Natural killer cell (primary cell): ENCODE measurements at regions not wholly inside any gene's neighbourhood (a gene's known extent, or its start where the extent isn't known, plus 50 kb on each side); places are given as distances from the start of the nearest gene placed in this dataset.
A peak's percentile ranks its signal among the peaks of the same experiment; 100 is the strongest.

Experiments
- ATAC-seq, 3 donors: fragments of 150-1000 bp in 2 of 3; fragments of 200-7000 bp in 1 of 3; cut with Tn5 transposase; 1 replicate in 1 of 3; 2 replicates in 2 of 3; pipeline ENCODE4 v1.10.0; 2021; ENCODE audit warnings: mild to moderate bottlenecking in 2 of 3, moderate library complexity in 2 of 3
- DNase-seq, 2 donors: peaks; one replicate each; pipeline versions ENCODE4 v3.0.0 to v3.0.0-alpha.2; 2013 to 2021; ENCODE audit warnings: mixed read lengths in 1 of 2
- H3K27ac ChIP-seq: one replicate; pipeline ENCODE4 v1.5.1; 2013; ENCODE audit warnings: mild to moderate bottlenecking, low read length
- H3K27me3 ChIP-seq: one replicate; pipeline ENCODE4 v1.6.1; 2013; ENCODE audit warnings: low read length; ENCODE audit not compliant: control insufficient read depth, insufficient read depth
- H3K36me3 ChIP-seq: one replicate; pipeline ENCODE4 v1.6.1; 2013; ENCODE audit warnings: low read length; ENCODE audit not compliant: control insufficient read depth, insufficient read depth
- H3K4me1 ChIP-seq: one replicate; pipeline ENCODE4 v1.6.1; 2013; ENCODE audit warnings: low read length; ENCODE audit not compliant: control insufficient read depth, insufficient read depth
- H3K4me3 ChIP-seq: one replicate; pipeline ENCODE4 v1.5.1; 2013; ENCODE audit warnings: low read length
- H3K9me3 ChIP-seq: one replicate; pipeline ENCODE4 v1.6.1; 2013; ENCODE audit warnings: low read length; ENCODE audit not compliant: control insufficient read depth, insufficient read depth
- H3K27ac Mint-ChIP-seq, 2 donors: one replicate each; pipeline ENCODE4 v1.8.0; 2022; ENCODE audit warnings: mild to moderate bottlenecking in 2 of 2, mixed read lengths in 2 of 2, moderate library complexity in 1 of 2
- H3K27me3 Mint-ChIP-seq, 2 donors: one replicate each; pipeline ENCODE4 v1.8.0; 2022; ENCODE audit warnings: low read depth in 2 of 2, mixed read lengths in 2 of 2
- H3K36me3 Mint-ChIP-seq: one replicate; pipeline ENCODE4 v1.8.0; 2022; ENCODE audit warnings: mixed read lengths
- H3K4me1 Mint-ChIP-seq, 2 donors: one replicate each; pipeline ENCODE4 v1.8.0; 2022; ENCODE audit warnings: mixed read lengths in 2 of 2
- H3K4me3 Mint-ChIP-seq: one replicate; pipeline ENCODE4 v1.8.0; 2022; ENCODE audit warnings: mild to moderate bottlenecking, moderate library complexity, mixed read lengths
- H3K9me3 Mint-ChIP-seq, 2 donors: one replicate each; pipeline ENCODE4 v1.8.0; 2022; ENCODE audit warnings: mixed read lengths in 2 of 2
- CTCF ChIP-seq: fragments of 200-600 bp; IDR thresholded peaks from one replicate; pipeline ENCODE4 v1.8.0; 2022; ENCODE audit warnings: antibody characterized with exemption
- WGBS: methylation state at CpG from one replicate; pipeline ENCODE4 v1.1.7; 2013; ENCODE audit warnings: missing lambda C conversion rate; ENCODE audit not compliant: insufficient coverage; 5-methylcytosine and 5-hydroxymethylcytosine counted together
- intact Hi-C: fragments of 100-400 bp; cut with micrococcal nuclease; formaldehyde crosslinking; loops from one replicate; pipeline ENCODE4 v1.14.2; 2022

GRCh38 chr18:22276334-22276713 is 106.9 kb downstream of the GATA6 start:
- H3K4me1 Mint-ChIP-seq, result peaks cover under 1 to 13% of the 10 kb centered on the region in 2 donors
- Histone ChIP-seq H3K36me3 (no peaks in the 10 kb centered on the region), H3K9me3 (no peaks in the 10 kb centered on the region), H3K27me3 (no peaks in the 10 kb centered on the region), H3K4me3 (no peak overlapping the region), H3K4me1 (no peaks in the 10 kb centered on the region), H3K27ac (no peak overlapping the region)
- H3K27me3 Mint-ChIP-seq, result peaks cover 9 to 34% of the 10 kb centered on the region in 2 donors
- DNase-seq (no peak), ATAC-seq (no peak)
- intact Hi-C loops, result no loop called here
- WGBS, result 93% methylated on average over 7 of the region's 7 CpGs
- no peaks in the 10 kb centered on the region for H3K36me3 Mint-ChIP-seq
- no peaks in the 10 kb centered on the region for H3K9me3 Mint-ChIP-seq
- peak overlapping the region in 1 of 2 donors; percentile 17 for H3K27ac Mint-ChIP-seq
- H3K4me3 Mint-ChIP-seq, result no peak overlapping the region
- TF ChIP-seq CTCF, result no peak

GRCh38 chr18:22275706-22276333 is 106.4 kb downstream of the GATA6 start:
- H3K4me1 Mint-ChIP-seq, result peaks cover 0 to 12% of the 10 kb centered on the region in 2 donors
- no peaks in the 10 kb centered on the region for H3K36me3 Mint-ChIP-seq
- Histone ChIP-seq H3K4me3 (no peak overlapping the region), H3K27me3 (no peaks in the 10 kb centered on the region), H3K27ac (no peak overlapping the region), H3K9me3 (no peaks in the 10 kb centered on the region), H3K4me1 (no peaks in the 10 kb centered on the region), H3K36me3 (no peaks in the 10 kb centered on the region)
- 84% methylated on average over 9 of the region's 11 CpGs for WGBS
- peaks cover 11 to 38% of the 10 kb centered on the region in 2 donors for H3K27me3 Mint-ChIP-seq
- DNase-seq, result no peak
- intact Hi-C loops, result no loop called here
- H3K27ac Mint-ChIP-seq, result peak overlapping the region in 1 of 2 donors; percentile 17
- TF ChIP-seq CTCF, result no peak
- no peaks in the 10 kb centered on the region for H3K9me3 Mint-ChIP-seq
- H3K4me3 Mint-ChIP-seq, result no peak overlapping the region
- ATAC-seq, result no peak

DNA sequence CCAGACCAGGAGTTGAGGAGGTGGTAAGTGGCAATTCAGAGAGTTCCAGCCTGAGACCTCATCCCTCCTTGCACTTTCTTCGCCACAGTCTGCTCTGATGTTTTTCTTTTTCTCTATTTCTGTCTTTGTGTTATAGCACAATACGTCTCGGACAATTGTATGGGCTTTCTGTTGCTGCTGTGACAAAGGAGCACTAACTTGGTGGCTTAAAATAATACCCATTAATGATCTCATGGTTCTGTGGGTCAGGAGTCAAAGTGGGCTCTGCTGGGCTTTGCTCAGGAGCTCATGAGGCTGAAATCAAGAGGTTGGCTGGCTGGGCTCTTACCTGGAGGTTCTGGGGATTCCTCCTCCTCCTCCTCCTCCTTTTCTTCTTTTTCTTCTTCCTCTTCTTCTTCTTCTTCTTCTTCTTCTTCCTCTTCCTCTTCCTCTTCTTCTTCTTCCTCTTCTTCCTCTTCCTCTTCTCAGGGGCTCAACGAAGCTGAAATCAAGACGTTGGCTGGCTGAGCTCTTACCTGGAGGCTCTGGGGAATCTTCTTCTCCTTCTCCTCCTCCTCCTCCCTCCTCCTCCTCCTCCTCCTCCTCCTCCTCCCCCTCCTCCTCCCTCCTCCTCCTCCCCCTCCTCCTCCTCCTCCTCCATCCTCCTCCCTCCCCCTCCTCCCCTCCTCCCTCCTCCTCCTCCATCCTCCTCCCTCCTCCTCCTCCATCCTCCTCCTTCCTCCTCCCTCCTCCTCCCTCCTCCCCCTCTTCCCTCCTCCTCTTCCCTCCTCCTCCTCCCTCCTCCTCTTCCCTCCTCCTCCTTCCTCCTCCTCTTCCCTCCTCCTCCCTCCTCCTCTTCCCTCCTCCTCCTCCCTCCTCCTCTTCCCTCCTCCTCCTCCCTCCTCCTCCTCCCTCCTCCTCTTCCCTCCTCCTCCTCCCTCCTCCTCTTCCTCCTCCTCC is 104.0 kb downstream of the GATA6 start:
- ATAC-seq (no peak), DNase-seq (no peak)
- Mint-ChIP-seq H3K4me1 (peaks cover 0 to 5% of the 10 kb centered on the region in 2 donors), H3K4me3 (no peak overlapping the region), H3K36me3 (peaks cover 7% of the 10 kb centered on the region), H3K27me3 (peaks cover 18 to 43% of the 10 kb centered on the region in 2 donors), H3K9me3 (no peaks in the 10 kb centered on the region), H3K27ac (peak overlapping the region in 1 of 2 donors; percentile 70)
- Histone ChIP-seq H3K9me3 (no peaks in the 10 kb centered on the region), H3K4me3 (no peak overlapping the region), H3K27me3 (no peaks in the 10 kb centered on the region), H3K36me3 (no peaks in the 10 kb centered on the region), H3K4me1 (no peaks in the 10 kb centered on the region), H3K27ac (no peak overlapping the region)
- intact Hi-C loops, result no loop called here
- WGBS, result 88% methylated on average over 5 of the region's 5 CpGs
- TF ChIP-seq CTCF, result no peak
